ENCODE measurements at regions not wholly inside any gene's neighbourhood (a gene's known extent, or its start where the extent isn't known, plus 50 kb on each side); places are given as distances from the start of the nearest gene placed in this dataset.

- no peak for TF ChIP-seq CTCF (IDR thresholded peaks at IDR 0.05)
- TF ChIP-seq POLR2AphosphoS5 (IDR thresholded peaks at IDR 0.05; ENCODE audit: low read depth, low read length): no peak
- no peak for TF ChIP-seq SIN3A (IDR thresholded peaks at IDR 0.05; ENCODE audit: borderline replicate concordance, insufficient read depth, low read depth, low read length)
- no peak for TF ChIP-seq REST (IDR thresholded peaks at IDR 0.05; ENCODE audit: insufficient read depth in 1 of 2, low read depth in 2 of 2, low read length in 1 of 2)
- no peak for TF ChIP-seq TCF7L2 (IDR thresholded peaks at IDR 0.05; ENCODE audit: low read depth, low read length)
Observed at GRCh38 chr12:13365748-13366366, 169.3 kb downstream of the EMP1 start.

Data from Panc1 (cell line).